ENCODE measurements at regions not wholly inside any gene's neighbourhood (a gene's known extent, or its start where the extent isn't known, plus 50 kb on each side); places are given as distances from the start of the nearest gene placed in this dataset.

DNA sequence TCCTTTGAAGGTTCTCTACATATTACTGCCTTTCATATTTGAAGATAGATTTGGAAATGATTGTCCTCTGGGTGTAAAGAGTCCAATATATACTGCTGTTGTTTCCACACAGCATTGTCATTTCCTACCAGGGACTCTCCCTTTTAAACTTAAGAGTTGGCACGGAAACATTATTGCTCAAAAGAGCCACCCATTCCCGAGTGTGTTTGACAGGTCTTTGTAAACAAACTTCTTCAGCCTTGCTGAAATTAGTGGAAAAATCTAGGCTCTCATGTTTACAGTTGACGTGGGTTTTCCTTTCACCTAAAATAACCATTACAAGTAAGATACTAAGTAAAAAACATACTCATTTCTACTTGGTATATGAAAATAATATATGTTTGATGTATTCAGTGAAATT, 111.4 kb upstream of the LIMCH1 start:
- TF ChIP-seq CTCF (IDR thresholded peaks at IDR 0.05) = no peak
- no peak for TF ChIP-seq POLR2A (IDR thresholded peaks at IDR 0.05; ENCODE audit: low read depth)

Data from esophagus muscularis mucosa (tissue), 3 donors.